Peyer's patch (tissue), 4 donors: ENCODE measurements at regions not wholly inside any gene's neighbourhood (a gene's known extent, or its start where the extent isn't known, plus 50 kb on each side); places are given as distances from the start of the nearest gene placed in this dataset.

Experiments used
- DNase-seq, 3 donors: peaks; one replicate each; pipeline ENCODE4 v3.0.0-alpha.2; 2017 to 2019
- H3K27ac ChIP-seq, 4 donors: fragments of 200-600 bp; sonication (generic); one replicate each; pipeline ENCODE4 v1.5.1; 2016 to 2019
- H3K27me3 ChIP-seq, 2 donors: fragments of 200-600 bp; sonication (generic); one replicate each; pipeline ENCODE4 v1.5.1; 2019
- H3K36me3 ChIP-seq, 3 donors: fragments of 200-600 bp; sonication (generic); one replicate each; pipeline ENCODE4 v1.5.1; 2016 to 2019
- H3K4me1 ChIP-seq, 4 donors: fragments of 200-600 bp; sonication (generic); one replicate each; pipeline ENCODE4 v1.5.1; 2016 to 2019
- H3K4me3 ChIP-seq, 4 donors: fragments of 200-600 bp; sonication (generic); 1 replicate in 3 of 4; 2 replicates in 1 of 4; pipeline ENCODE4 v1.5.1; 2016 to 2019; ENCODE audit warnings: mild to moderate bottlenecking in 1 of 4
- H3K9me3 ChIP-seq, 4 donors: fragments of 200-600 bp; sonication (generic); one replicate each; pipeline ENCODE4 v1.5.1; 2016 to 2019; ENCODE audit warnings: mild to moderate bottlenecking in 1 of 4
- POLR2A ChIP-seq, 2 donors: fragments of 450-650 bp; IDR thresholded peaks; one replicate each; pipeline ENCODE4 v1.5.1; 2017; ENCODE audit warnings: antibody characterized with exemption in 2 of 2, mild to moderate bottlenecking in 2 of 2, moderate library complexity in 2 of 2
- TF ChIP-seq, protein P1 (sequence below), 6 experiments: fragments of 450-650 bp in 4 of 6; fragments of 200-600 bp in 2 of 6; sonication (generic) in 1 of 6; IDR thresholded peaks; one replicate each; pipeline ENCODE4 v1.5.1; 2017 to 2019; ENCODE audit warnings: antibody characterized with exemption in 6 of 6, mild to moderate bottlenecking in 3 of 6, moderate library complexity in 1 of 6

DNA sequence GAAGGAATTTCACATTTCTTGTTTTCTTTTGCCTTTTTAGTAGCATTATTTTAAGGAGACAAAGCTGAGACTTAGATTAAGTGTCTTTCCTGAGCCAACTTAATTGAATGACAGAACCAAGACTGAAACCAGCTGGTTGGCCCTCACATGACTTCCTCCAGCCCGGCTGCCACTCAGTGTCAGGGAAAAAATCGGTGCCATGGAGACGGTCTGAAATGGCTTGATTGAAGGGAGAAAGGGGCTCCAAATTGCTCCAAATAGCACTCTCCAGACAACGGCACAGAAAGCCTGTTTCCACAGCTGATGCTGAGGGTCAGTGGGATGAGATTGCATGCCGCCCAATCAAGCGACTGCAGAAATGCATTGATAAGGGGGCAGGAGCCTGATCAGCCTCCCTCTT is 475.2 kb upstream of the IL12A start:
- no peak overlapping the region for H3K27ac ChIP-seq
- H3K36me3 ChIP-seq = no peaks in the 10 kb centered on the region
- H3K9me3 ChIP-seq = no peaks in the 10 kb centered on the region
- no peak for DNase-seq
- H3K27me3 ChIP-seq = no peaks in the 10 kb centered on the region
- no peak overlapping the region for H3K4me3 ChIP-seq
- no peaks in the 10 kb centered on the region for H3K4me1 ChIP-seq
- TF ChIP-seq, protein P1, sequence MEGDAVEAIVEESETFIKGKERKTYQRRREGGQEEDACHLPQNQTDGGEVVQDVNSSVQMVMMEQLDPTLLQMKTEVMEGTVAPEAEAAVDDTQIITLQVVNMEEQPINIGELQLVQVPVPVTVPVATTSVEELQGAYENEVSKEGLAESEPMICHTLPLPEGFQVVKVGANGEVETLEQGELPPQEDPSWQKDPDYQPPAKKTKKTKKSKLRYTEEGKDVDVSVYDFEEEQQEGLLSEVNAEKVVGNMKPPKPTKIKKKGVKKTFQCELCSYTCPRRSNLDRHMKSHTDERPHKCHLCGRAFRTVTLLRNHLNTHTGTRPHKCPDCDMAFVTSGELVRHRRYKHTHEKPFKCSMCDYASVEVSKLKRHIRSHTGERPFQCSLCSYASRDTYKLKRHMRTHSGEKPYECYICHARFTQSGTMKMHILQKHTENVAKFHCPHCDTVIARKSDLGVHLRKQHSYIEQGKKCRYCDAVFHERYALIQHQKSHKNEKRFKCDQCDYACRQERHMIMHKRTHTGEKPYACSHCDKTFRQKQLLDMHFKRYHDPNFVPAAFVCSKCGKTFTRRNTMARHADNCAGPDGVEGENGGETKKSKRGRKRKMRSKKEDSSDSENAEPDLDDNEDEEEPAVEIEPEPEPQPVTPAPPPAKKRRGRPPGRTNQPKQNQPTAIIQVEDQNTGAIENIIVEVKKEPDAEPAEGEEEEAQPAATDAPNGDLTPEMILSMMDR (IDR thresholded peaks at IDR 0.05) = no peak
- TF ChIP-seq POLR2A (IDR thresholded peaks at IDR 0.05) = no peak

- Histone ChIP-seq H3K4me1 (no peaks in the 10 kb centered on the region), H3K4me3 (no peak overlapping the region), H3K9me3 (no peaks in the 10 kb centered on the region), H3K36me3 (no peaks in the 10 kb centered on the region), H3K27me3 (no peaks in the 10 kb centered on the region), H3K27ac (no peak overlapping the region)
- TF ChIP-seq POLR2A (IDR thresholded peaks at IDR 0.05) = no peak
- TF ChIP-seq, protein P1 (IDR thresholded peaks at IDR 0.05) = no peak
- no peak for DNase-seq
These were observed 474.7 kb upstream of the IL12A start for GRCh38 chr3:159513867-159514380.

GRCh38 chr3:159517105-159517504 is 471.5 kb upstream of the IL12A start:
- H3K4me1 ChIP-seq = no peaks in the 10 kb centered on the region
- no peaks in the 10 kb centered on the region for H3K36me3 ChIP-seq
- no peak overlapping the region for H3K4me3 ChIP-seq
- no peaks in the 10 kb centered on the region for H3K9me3 ChIP-seq
- no peak overlapping the region for H3K27ac ChIP-seq
- TF ChIP-seq, protein P1 (IDR thresholded peaks at IDR 0.05) = no peak
- TF ChIP-seq POLR2A (IDR thresholded peaks at IDR 0.05) = no peak
- DNase-seq = no peak
- H3K27me3 ChIP-seq = no peaks in the 10 kb centered on the region

DNA sequence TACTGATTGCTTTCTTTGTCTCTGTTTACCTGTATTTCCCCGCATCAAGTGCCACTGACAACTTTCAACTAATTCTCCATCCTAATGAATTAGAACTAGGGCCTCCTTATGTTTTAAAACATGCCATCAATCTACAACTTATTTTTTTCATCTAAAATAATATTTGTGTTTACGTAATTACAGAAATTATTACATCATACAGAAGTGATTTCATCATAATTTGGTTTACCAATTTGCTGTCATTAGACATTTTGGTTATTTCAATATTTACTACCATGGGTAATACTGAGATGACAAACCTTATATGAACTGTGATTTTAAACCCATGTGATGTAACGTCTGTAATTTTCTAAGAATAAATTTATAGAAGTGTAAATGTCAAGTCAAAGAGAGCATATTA is 468.0 kb upstream of the IL12A start:
- H3K4me1 ChIP-seq = no peaks in the 10 kb centered on the region
- no peaks in the 10 kb centered on the region for H3K36me3 ChIP-seq
- no peaks in the 10 kb centered on the region for H3K9me3 ChIP-seq
- H3K4me3 ChIP-seq = no peak overlapping the region
- no peak overlapping the region for H3K27ac ChIP-seq
- H3K27me3 ChIP-seq = no peaks in the 10 kb centered on the region
- no peak for TF ChIP-seq POLR2A (IDR thresholded peaks at IDR 0.05)
- TF ChIP-seq, protein P1 (IDR thresholded peaks at IDR 0.05) = no peak
- DNase-seq = no peak

DNA sequence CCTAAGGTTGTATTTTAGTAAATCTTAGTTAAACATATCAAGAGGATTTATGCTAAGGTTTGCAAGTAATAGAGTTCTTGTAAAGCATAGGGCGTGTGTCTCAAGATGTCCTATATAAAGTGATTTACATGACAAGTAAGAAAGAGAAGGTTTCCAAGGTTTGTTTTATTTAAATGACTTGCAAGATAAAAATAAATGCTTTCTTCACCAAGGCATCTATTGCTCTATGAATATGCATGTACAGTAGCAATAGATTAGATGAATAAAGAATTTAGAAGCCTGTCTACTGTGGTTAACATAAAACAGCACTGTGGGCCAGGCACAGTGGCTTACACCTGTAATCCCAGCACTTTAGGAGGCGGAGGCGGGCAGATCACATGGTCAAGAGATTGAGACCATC is 466.4 kb upstream of the IL12A start:
- Histone ChIP-seq H3K9me3 (no peaks in the 10 kb centered on the region), H3K27me3 (no peaks in the 10 kb centered on the region), H3K4me3 (no peak overlapping the region), H3K27ac (no peak overlapping the region), H3K36me3 (no peaks in the 10 kb centered on the region), H3K4me1 (no peaks in the 10 kb centered on the region)
- no peak for TF ChIP-seq POLR2A (IDR thresholded peaks at IDR 0.05)
- TF ChIP-seq, protein P1 (IDR thresholded peaks at IDR 0.05) = no peak
- no peak for DNase-seq
